ENCODE measurements at regions not wholly inside any gene's neighbourhood (a gene's known extent, or its start where the extent isn't known, plus 50 kb on each side); places are given as distances from the start of the nearest gene placed in this dataset.
"Not testable (repeated sequence)": the region's sequence is repeated elsewhere in the genome, so short reads cannot be mapped to it uniquely, and the experiment has no call there.

DNA sequence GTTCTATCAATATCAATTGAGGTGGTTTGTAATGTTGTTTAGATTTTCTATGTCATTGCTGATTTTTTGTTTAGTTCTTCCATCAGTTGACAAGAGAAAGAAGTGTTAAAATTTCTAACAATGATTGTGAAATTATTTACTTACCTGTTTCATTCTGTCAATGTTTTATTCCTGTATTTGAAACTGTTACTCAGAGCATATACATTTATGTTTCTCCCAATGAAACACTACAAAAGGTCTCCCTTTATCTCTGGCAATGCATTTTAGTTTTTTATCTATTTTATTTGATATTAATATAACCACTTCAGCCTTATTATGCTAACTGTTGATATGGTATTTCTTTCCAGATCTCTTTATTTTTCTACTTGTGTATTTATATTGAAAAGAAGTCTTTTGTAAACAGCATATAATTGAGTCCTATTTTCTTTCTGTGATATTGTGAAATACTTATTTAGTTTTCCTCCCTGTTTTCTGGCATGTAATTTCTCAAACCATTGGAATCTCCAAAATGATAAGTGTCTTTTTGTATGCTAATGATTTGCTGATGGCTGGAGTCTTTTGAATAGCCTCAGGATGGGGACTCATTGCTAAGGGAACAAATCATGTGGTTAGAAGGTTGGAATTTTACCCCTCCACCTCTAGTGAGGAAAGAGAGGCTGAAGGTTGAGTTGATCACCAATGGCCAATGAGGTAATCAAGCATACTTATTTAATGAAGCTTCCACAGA lies 122.0 kb downstream of the ADSS2 start:
- TF ChIP-seq, protein P1, sequence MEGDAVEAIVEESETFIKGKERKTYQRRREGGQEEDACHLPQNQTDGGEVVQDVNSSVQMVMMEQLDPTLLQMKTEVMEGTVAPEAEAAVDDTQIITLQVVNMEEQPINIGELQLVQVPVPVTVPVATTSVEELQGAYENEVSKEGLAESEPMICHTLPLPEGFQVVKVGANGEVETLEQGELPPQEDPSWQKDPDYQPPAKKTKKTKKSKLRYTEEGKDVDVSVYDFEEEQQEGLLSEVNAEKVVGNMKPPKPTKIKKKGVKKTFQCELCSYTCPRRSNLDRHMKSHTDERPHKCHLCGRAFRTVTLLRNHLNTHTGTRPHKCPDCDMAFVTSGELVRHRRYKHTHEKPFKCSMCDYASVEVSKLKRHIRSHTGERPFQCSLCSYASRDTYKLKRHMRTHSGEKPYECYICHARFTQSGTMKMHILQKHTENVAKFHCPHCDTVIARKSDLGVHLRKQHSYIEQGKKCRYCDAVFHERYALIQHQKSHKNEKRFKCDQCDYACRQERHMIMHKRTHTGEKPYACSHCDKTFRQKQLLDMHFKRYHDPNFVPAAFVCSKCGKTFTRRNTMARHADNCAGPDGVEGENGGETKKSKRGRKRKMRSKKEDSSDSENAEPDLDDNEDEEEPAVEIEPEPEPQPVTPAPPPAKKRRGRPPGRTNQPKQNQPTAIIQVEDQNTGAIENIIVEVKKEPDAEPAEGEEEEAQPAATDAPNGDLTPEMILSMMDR (IDR thresholded peaks at IDR 0.05; ENCODE audit: low read depth, low read length, poor library complexity, severe bottlenecking) = no peak
- Histone ChIP-seq H4K20me1 (ENCODE audit: control insufficient read depth, insufficient read depth, low read depth, low read length) (no peaks in the 10 kb centered on the region), H3K4me3 (ENCODE audit: low read length) (no peak overlapping the region), H3K9me3 (ENCODE audit: control insufficient read depth, insufficient read depth, low read length) (no peaks in the 10 kb centered on the region), H3F3A (ENCODE audit: control insufficient read depth, insufficient read depth) (no peaks in the 10 kb centered on the region), H3K36me3 (ENCODE audit: control insufficient read depth, low read length) (no peaks in the 10 kb centered on the region), H3K79me2 (ENCODE audit: control insufficient read depth, low read length) (no peaks in the 10 kb centered on the region), H3K9me2 (replicated peaks; ENCODE audit: control insufficient read depth, low read length) (no peaks in the 10 kb centered on the region), H3K27ac (ENCODE audit: low read depth, low read length) (no peak overlapping the region), H3K4me1 (ENCODE audit: control insufficient read depth, low read length) (peaks cover 9% of the 10 kb centered on the region; the same call in 1 of the 2 replicates), H3K27me3 (ENCODE audit: control insufficient read depth, low read length) (peaks cover 7% of the 10 kb centered on the region; the same call in 1 of the 2 replicates), H3K4me2 (ENCODE audit: low read length) (no peak overlapping the region)

DNA sequence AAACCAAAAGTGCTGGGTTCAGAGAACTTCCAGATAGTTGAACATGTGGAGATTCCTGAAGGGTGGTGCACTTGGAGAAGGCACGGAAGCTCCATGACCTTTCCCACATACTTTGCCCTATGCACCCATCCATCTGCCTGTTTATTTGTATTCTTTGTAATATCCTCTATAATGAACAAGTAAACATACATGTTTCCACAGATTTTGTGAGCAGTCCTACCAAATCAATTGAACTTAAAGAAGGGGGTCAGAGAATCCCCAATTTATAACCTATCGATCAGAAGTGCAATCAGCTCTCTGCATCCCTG lies 121.4 kb downstream of the ADSS2 start:
- Histone ChIP-seq H3K4me2 (ENCODE audit: low read length) (no peak overlapping the region), H3K9me2 (replicated peaks; ENCODE audit: control insufficient read depth, low read length) (no peaks in the 10 kb centered on the region), H3K27ac (ENCODE audit: low read depth, low read length) (no peak overlapping the region), H3K79me2 (ENCODE audit: control insufficient read depth, low read length) (no peaks in the 10 kb centered on the region), H3K27me3 (ENCODE audit: control insufficient read depth, low read length) (peaks cover 7% of the 10 kb centered on the region; the same call in 1 of the 2 replicates), H3K4me1 (ENCODE audit: control insufficient read depth, low read length) (peaks cover 4% of the 10 kb centered on the region; the same call in 1 of the 2 replicates), H3K4me3 (ENCODE audit: low read length) (no peak overlapping the region), H3F3A (ENCODE audit: control insufficient read depth, insufficient read depth) (no peaks in the 10 kb centered on the region), H3K36me3 (ENCODE audit: control insufficient read depth, low read length) (no peaks in the 10 kb centered on the region), H3K9me3 (ENCODE audit: control insufficient read depth, insufficient read depth, low read length) (no peaks in the 10 kb centered on the region), H4K20me1 (ENCODE audit: control insufficient read depth, insufficient read depth, low read depth, low read length) (no peaks in the 10 kb centered on the region)
- TF ChIP-seq EZH2phosphoT487 (IDR thresholded peaks at IDR 0.05; ENCODE audit: borderline replicate concordance, low read length) = no peak
- TF ChIP-seq, protein P1 (IDR thresholded peaks at IDR 0.05; ENCODE audit: low read depth, low read length, poor library complexity, severe bottlenecking) = no peak

DNA sequence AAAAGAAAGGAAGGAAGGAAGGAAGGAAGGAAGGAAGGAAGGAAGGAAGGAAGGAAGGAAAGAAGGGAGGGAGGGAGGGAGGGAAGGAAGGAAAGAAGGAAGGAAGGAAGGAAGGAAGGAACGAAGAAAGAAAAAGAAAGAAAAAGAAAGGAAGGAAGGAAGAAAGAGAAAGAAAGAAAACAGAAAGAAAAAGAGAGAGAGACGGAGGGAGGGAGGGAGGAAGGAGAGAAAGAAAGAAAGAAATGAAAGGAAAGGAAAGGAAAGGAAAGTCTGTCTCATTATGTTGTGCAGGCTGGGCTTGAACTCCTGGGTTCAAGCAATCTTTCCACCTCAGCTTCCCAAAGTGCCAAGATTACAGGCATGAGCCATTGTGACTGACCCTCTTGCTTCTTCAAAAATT lies 118.9 kb downstream of the ADSS2 start:
- H3K36me3 ChIP-seq (ENCODE audit: control insufficient read depth, low read length); H3K79me2 ChIP-seq (ENCODE audit: control insufficient read depth, low read length); H3K4me2 ChIP-seq (ENCODE audit: low read length); H3K9me2 ChIP-seq (replicated peaks; ENCODE audit: control insufficient read depth, low read length); H4K20me1 ChIP-seq (ENCODE audit: control insufficient read depth, insufficient read depth, low read depth, low read length); H3K27ac ChIP-seq (ENCODE audit: low read depth, low read length); H3K4me1 ChIP-seq (ENCODE audit: control insufficient read depth, low read length); H3K9me3 ChIP-seq (ENCODE audit: control insufficient read depth, insufficient read depth, low read length); H3K4me3 ChIP-seq (ENCODE audit: low read length); H3K27me3 ChIP-seq (ENCODE audit: control insufficient read depth, low read length); H3F3A ChIP-seq (ENCODE audit: control insufficient read depth, insufficient read depth): not testable (repeated sequence)

DNA sequence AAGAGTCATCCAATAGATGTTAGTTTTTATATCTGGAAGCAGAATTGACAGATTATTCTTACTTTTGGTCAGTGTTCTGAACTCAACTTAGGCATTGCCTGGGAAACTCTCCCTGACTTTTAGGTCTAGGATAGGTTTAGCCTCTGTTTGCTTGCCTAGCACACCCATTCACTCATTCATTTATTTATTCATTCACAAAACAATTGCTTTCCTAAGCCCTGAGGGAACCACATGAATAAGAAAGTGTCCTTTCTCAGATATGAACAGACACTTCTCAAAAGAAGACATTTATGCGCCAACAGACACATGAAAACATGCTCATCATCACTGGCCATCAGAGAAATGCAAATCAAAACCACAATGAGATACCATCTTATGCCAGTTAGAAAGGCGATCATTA lies 117.4 kb downstream of the ADSS2 start:
- H4K20me1 ChIP-seq (ENCODE audit: control insufficient read depth, insufficient read depth, low read depth, low read length); H3F3A ChIP-seq (ENCODE audit: control insufficient read depth, insufficient read depth); H3K4me3 ChIP-seq (ENCODE audit: low read length); H3K27ac ChIP-seq (ENCODE audit: low read depth, low read length); H3K4me2 ChIP-seq (ENCODE audit: low read length); H3K79me2 ChIP-seq (ENCODE audit: control insufficient read depth, low read length); H3K36me3 ChIP-seq (ENCODE audit: control insufficient read depth, low read length); H3K9me2 ChIP-seq (replicated peaks; ENCODE audit: control insufficient read depth, low read length); H3K9me3 ChIP-seq (ENCODE audit: control insufficient read depth, insufficient read depth, low read length); H3K27me3 ChIP-seq (ENCODE audit: control insufficient read depth, low read length); H3K4me1 ChIP-seq (ENCODE audit: control insufficient read depth, low read length): not testable (repeated sequence)

DNA sequence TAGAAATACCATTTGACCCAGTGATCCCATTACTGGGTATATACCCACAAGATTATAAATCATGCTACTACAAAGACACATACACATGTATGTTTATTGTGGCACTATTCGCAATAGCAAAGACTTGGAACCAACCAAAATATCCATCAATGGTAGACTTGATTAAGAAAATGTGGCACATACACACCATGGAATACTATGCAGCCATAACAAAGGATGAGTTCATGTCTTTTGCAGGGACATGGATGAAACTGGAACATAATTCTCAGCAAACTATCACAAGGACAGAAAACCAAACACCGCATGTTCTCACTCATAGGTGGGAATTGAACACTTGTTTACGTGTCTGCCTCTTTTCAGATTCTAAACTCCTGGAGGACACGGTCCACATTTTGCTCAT lies 116.9 kb downstream of the ADSS2 start:
- H3K36me3 ChIP-seq (ENCODE audit: control insufficient read depth, low read length); H3K4me3 ChIP-seq (ENCODE audit: low read length); H3K9me2 ChIP-seq (replicated peaks; ENCODE audit: control insufficient read depth, low read length); H3K79me2 ChIP-seq (ENCODE audit: control insufficient read depth, low read length); H3K9me3 ChIP-seq (ENCODE audit: control insufficient read depth, insufficient read depth, low read length); H3K27me3 ChIP-seq (ENCODE audit: control insufficient read depth, low read length); H4K20me1 ChIP-seq (ENCODE audit: control insufficient read depth, insufficient read depth, low read depth, low read length); H3K27ac ChIP-seq (ENCODE audit: low read depth, low read length); H3F3A ChIP-seq (ENCODE audit: control insufficient read depth, insufficient read depth); H3K4me2 ChIP-seq (ENCODE audit: low read length); H3K4me1 ChIP-seq (ENCODE audit: control insufficient read depth, low read length): not testable (repeated sequence)
